HEK293 (cell line): ENCODE measurements at regions not wholly inside any gene's neighbourhood (a gene's known extent, or its start where the extent isn't known, plus 50 kb on each side); places are given as distances from the start of the nearest gene placed in this dataset.

ENCODE experiments used
- CTCF ChIA-PET: fragments of 350-600 bp; formaldehyde crosslinking; extraction: SDS; loops from one replicate; lab custom pipeline; 2021; ENCODE audit warnings: antibody characterized with exemption; lab: Yijun Ruan, JAX
- POLR2A ChIA-PET: fragments of 300-600 bp; formaldehyde crosslinking; extraction: SDS; loops from one replicate; lab custom pipeline; 2020; ENCODE audit warnings: antibody characterized with exemption, inconsistent platforms; lab: Yijun Ruan, JAX
- H3K27ac ChIP-seq: fragments of 200-500 bp; sonication (Bioruptor generic); 2 replicates; pipeline ENCODE4 v1.5.1; 2014; ENCODE audit warnings: low read depth, low read length, control low read depth, inconsistent platforms; ENCODE audit errors: extremely low read depth
- H3K36me3 ChIP-seq, 2 experiments: fragments of 200-500 bp in 1 of 2; sonication (Bioruptor generic) in 1 of 2; 1 replicate in 1 of 2; 2 replicates in 1 of 2; pipeline ENCODE4 v1.5.1; 2014 to 2017; ENCODE audit warnings: inconsistent platforms in 2 of 2, low read length in 2 of 2; ENCODE audit not compliant: control insufficient read depth in 2 of 2, insufficient read depth in 1 of 2
- H3K4me1 ChIP-seq: fragments of 200-500 bp; sonication (Bioruptor generic); 2 replicates; pipeline ENCODE4 v1.5.1; 2014; ENCODE audit warnings: mild to moderate bottlenecking, low read length, inconsistent platforms; ENCODE audit not compliant: control insufficient read depth, insufficient read depth
- H3K4me3 ChIP-seq: 2 replicates; pipeline ENCODE4 v1.5.1; 2011; ENCODE audit warnings: low read depth, mild to moderate bottlenecking, control low read depth, low read length, moderate library complexity
- H3K9me3 ChIP-seq: fragments of 200-500 bp; sonication (Bioruptor generic); 2 replicates; pipeline ENCODE4 v1.5.1; 2014; ENCODE audit warnings: low read depth, low read length, inconsistent platforms; ENCODE audit not compliant: control insufficient read depth, insufficient read depth
- GLI2 ChIP-seq: fragments of 450-650 bp; formaldehyde crosslinking; IDR thresholded peaks from 2 replicates; pipeline ENCODE4; 2017; ENCODE audit warnings: missing biosample characterization, missing genetic modification characterization, low read depth, borderline replicate concordance
- HOXC10 ChIP-seq: sonication (generic); formaldehyde crosslinking; IDR thresholded peaks from 2 replicates; pipeline ENCODE4 v1.8.1; 2023; ENCODE audit warnings: mild to moderate bottlenecking, missing genetic modification reagents
- KLF9 ChIP-seq: fragments of 450-650 bp; formaldehyde crosslinking; IDR thresholded peaks from 2 replicates; pipeline ENCODE4 v1.5.1; 2016; ENCODE audit warnings: missing biosample characterization, missing genetic modification characterization, low read depth
- SCRT1 ChIP-seq: fragments of 450-650 bp; formaldehyde crosslinking; IDR thresholded peaks from 2 replicates; pipeline ENCODE4 v1.5.1; 2016; ENCODE audit warnings: missing biosample characterization, missing genetic modification characterization, borderline replicate concordance
- TRIM28 ChIP-seq: IDR thresholded peaks from 2 replicates; pipeline ENCODE4 v1.6.1; 2011; ENCODE audit warnings: low read length, control low read depth, borderline replicate concordance
- ZBTB26 ChIP-seq: fragments of 450-650 bp; formaldehyde crosslinking; optimal IDR thresholded peaks from 2 replicates; pipeline ENCODE3; 2016; ENCODE audit warnings: missing biosample characterization, mild to moderate bottlenecking, missing genetic modification characterization
- ZNF146 ChIP-seq: fragments of 450-650 bp; formaldehyde crosslinking; IDR thresholded peaks from 2 replicates; pipeline ENCODE4 v1.5.1; 2016; ENCODE audit warnings: missing biosample characterization, missing genetic modification characterization
- ZNF155 ChIP-seq: fragments of 450-650 bp; formaldehyde crosslinking; IDR thresholded peaks from 2 replicates; pipeline ENCODE4 v1.5.1; 2016; ENCODE audit warnings: missing biosample characterization, missing genetic modification characterization
- ZNF274 ChIP-seq, 2 experiments: fragments of 200-500 bp in 1 of 2; fragments of 450-650 bp in 1 of 2; sonication (Bioruptor generic) in 1 of 2; formaldehyde crosslinking in 1 of 2; IDR thresholded peaks; 2 replicates each; pipeline versions ENCODE4 v1.5.1 to v1.6.1; 2014 to 2016; ENCODE audit warnings: borderline replicate concordance in 1 of 2, inconsistent platforms in 1 of 2, low read length in 1 of 2, missing biosample characterization in 1 of 2, missing genetic modification characterization in 1 of 2
- ZNF302 ChIP-seq: fragments of 450-650 bp; formaldehyde crosslinking; IDR thresholded peaks from 2 replicates; pipeline ENCODE4 v1.5.1; 2016; ENCODE audit warnings: missing biosample characterization, missing genetic modification characterization, low read depth
- ZNF335 ChIP-seq: fragments of 450-650 bp; formaldehyde crosslinking; conservative IDR thresholded peaks from 2 replicates; pipeline ENCODE4 v1.5.1; 2016; ENCODE audit warnings: missing biosample characterization, missing genetic modification characterization
- ZNF521 ChIP-seq: fragments of 450-650 bp; formaldehyde crosslinking; IDR thresholded peaks from 2 replicates; pipeline ENCODE4 v1.5.1; 2017; ENCODE audit warnings: missing biosample characterization, mild to moderate bottlenecking, missing genetic modification characterization
- ZNF561 ChIP-seq: fragments of 450-650 bp; IDR thresholded peaks from 2 replicates; pipeline ENCODE4 v1.5.1; 2018; ENCODE audit warnings: missing biosample characterization, missing genetic modification characterization, borderline replicate concordance
- ZNF580 ChIP-seq: fragments of 450-650 bp; formaldehyde crosslinking; IDR thresholded peaks from 2 replicates; pipeline ENCODE4 v1.5.1; 2016; ENCODE audit warnings: missing biosample characterization, missing genetic modification characterization
- ZNF624 ChIP-seq: fragments of 450-650 bp; formaldehyde crosslinking; IDR thresholded peaks from 2 replicates; pipeline ENCODE4 v1.5.1; 2017; ENCODE audit warnings: missing biosample characterization, missing genetic modification characterization
- ZNF654 ChIP-seq: fragments of 450-650 bp; formaldehyde crosslinking; IDR thresholded peaks from 2 replicates; pipeline ENCODE4 v1.5.1; 2016; ENCODE audit warnings: low read depth, missing biosample characterization, missing genetic modification characterization
- ZNF768 ChIP-seq: fragments of 450-650 bp; formaldehyde crosslinking; IDR thresholded peaks from 2 replicates; pipeline ENCODE4 v1.5.1; 2018; ENCODE audit warnings: missing biosample characterization, mild to moderate bottlenecking, missing genetic modification characterization
- ZNF785 ChIP-seq: fragments of 450-650 bp; formaldehyde crosslinking; IDR thresholded peaks from 2 replicates; pipeline ENCODE4 v1.5.1; 2016; ENCODE audit warnings: missing biosample characterization, missing genetic modification characterization
- ZNF791 ChIP-seq: fragments of 450-650 bp; formaldehyde crosslinking; IDR thresholded peaks from 2 replicates; pipeline ENCODE4 v1.5.1; 2016; ENCODE audit warnings: missing biosample characterization, missing genetic modification characterization
- ZSCAN23 ChIP-seq: fragments of 450-650 bp; formaldehyde crosslinking; IDR thresholded peaks from 2 replicates; pipeline ENCODE4 v1.5.1; 2016; ENCODE audit warnings: missing biosample characterization, missing genetic modification characterization
- ZSCAN30 ChIP-seq: fragments of 450-650 bp; IDR thresholded peaks from 2 replicates; pipeline ENCODE4 v1.5.1; 2018; ENCODE audit warnings: missing biosample characterization, mild to moderate bottlenecking, missing genetic modification characterization, moderate library complexity
- ZXDB ChIP-seq: fragments of 450-650 bp; formaldehyde crosslinking; IDR thresholded peaks from 2 replicates; pipeline ENCODE4 v1.5.1; 2016; ENCODE audit warnings: missing biosample characterization, missing genetic modification characterization
- TF ChIP-seq, protein P1 (sequence below): fragments of 450-650 bp; formaldehyde crosslinking; IDR thresholded peaks from 2 replicates; pipeline ENCODE4 v1.5.1; 2016; ENCODE audit warnings: missing biosample characterization, missing genetic modification characterization
- TF ChIP-seq, protein P2 (sequence below): fragments of 450-650 bp; formaldehyde crosslinking; IDR thresholded peaks from 2 replicates; pipeline ENCODE4 v1.5.1; 2016; ENCODE audit warnings: missing biosample characterization, missing genetic modification characterization
- TF ChIP-seq, protein P3 (sequence below): fragments of 450-650 bp; formaldehyde crosslinking; IDR thresholded peaks from 2 replicates; pipeline ENCODE4 v1.5.1; 2016; ENCODE audit warnings: missing biosample characterization, missing genetic modification characterization

GRCh38 chr1:55670331-55671082 is 455.3 kb upstream of the USP24 start:
- Histone ChIP-seq H3K27ac (no peak overlapping the region), H3K4me1 (no peaks in the 10 kb centered on the region; the same call in 1 of the 2 replicates), H3K9me3 (no peaks in the 10 kb centered on the region), H3K4me3 (no peak overlapping the region), H3K36me3 (no peaks in the 10 kb centered on the region)
- POLR2A ChIA-PET = no interaction called here
- CTCF ChIA-PET = interaction anchor here (0.6 kb wide), 1 partner anchor 1930 kb away, joined by 4 read pairs; no protein-coding TSS in a partner anchor
- TF ChIP-seq, protein P1, sequence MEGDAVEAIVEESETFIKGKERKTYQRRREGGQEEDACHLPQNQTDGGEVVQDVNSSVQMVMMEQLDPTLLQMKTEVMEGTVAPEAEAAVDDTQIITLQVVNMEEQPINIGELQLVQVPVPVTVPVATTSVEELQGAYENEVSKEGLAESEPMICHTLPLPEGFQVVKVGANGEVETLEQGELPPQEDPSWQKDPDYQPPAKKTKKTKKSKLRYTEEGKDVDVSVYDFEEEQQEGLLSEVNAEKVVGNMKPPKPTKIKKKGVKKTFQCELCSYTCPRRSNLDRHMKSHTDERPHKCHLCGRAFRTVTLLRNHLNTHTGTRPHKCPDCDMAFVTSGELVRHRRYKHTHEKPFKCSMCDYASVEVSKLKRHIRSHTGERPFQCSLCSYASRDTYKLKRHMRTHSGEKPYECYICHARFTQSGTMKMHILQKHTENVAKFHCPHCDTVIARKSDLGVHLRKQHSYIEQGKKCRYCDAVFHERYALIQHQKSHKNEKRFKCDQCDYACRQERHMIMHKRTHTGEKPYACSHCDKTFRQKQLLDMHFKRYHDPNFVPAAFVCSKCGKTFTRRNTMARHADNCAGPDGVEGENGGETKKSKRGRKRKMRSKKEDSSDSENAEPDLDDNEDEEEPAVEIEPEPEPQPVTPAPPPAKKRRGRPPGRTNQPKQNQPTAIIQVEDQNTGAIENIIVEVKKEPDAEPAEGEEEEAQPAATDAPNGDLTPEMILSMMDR (tag by site-specific recombination) = no peak
- TF ChIP-seq ZNF580 (tag by site-specific recombination) (no peak), SCRT1 (tag by site-specific recombination) (no peak), ZNF791 (no peak), HOXC10 (CRISPR knock-in tag) (no peak), ZNF146 (tag by site-specific recombination) (no peak), ZNF561 (tag by site-specific recombination) (no peak), ZXDB (tag by site-specific recombination) (no peak), ZSCAN23 (tag by site-specific recombination) (no peak), ZNF302 (tag by site-specific recombination) (no peak), ZSCAN30 (tag by site-specific recombination) (no peak)

GRCh38 chr1:55669293-55669692 is 454.1 kb upstream of the USP24 start:
- CTCF ChIA-PET = interaction anchor here (0.5 to 1.0 kb wide), 3 partner anchors 21 to 125 kb away, joined by 3 read pairs; no protein-coding TSS in a partner anchor
- POLR2A ChIA-PET = no interaction called here
- Histone ChIP-seq H3K27ac (no peak overlapping the region), H3K4me1 (no peaks in the 10 kb centered on the region; the same call in 1 of the 2 replicates), H3K4me3 (no peak overlapping the region), H3K36me3 (no peaks in the 10 kb centered on the region), H3K9me3 (no peaks in the 10 kb centered on the region)
- TF ChIP-seq ZNF335 (tag by site-specific recombination) = no peak
- no peak for TF ChIP-seq ZBTB26 (tag by site-specific recombination)
- no peak for TF ChIP-seq TRIM28
- TF ChIP-seq KLF9 (tag by site-specific recombination) = no peak
- no peak for TF ChIP-seq GLI2 (tag by site-specific recombination)
- TF ChIP-seq ZNF785 (tag by site-specific recombination) = no peak
- no peak for TF ChIP-seq ZNF274 (IDR thresholded peaks at IDR 0.05; ENCODE audit: low read length)
- TF ChIP-seq ZNF274 (tag by site-specific recombination; IDR thresholded peaks at IDR 0.05; ENCODE audit: borderline replicate concordance) = no peak
- TF ChIP-seq ZNF624 (tag by site-specific recombination) = no peak
- TF ChIP-seq ZNF768 (tag by site-specific recombination) = no peak
- TF ChIP-seq ZNF521 (tag by site-specific recombination) = no peak
- TF ChIP-seq HOXC10 (CRISPR knock-in tag) = no peak
- TF ChIP-seq ZNF654 (tag by site-specific recombination) = no peak
- TF ChIP-seq ZNF155 = no peak
- TF ChIP-seq, protein P2, sequence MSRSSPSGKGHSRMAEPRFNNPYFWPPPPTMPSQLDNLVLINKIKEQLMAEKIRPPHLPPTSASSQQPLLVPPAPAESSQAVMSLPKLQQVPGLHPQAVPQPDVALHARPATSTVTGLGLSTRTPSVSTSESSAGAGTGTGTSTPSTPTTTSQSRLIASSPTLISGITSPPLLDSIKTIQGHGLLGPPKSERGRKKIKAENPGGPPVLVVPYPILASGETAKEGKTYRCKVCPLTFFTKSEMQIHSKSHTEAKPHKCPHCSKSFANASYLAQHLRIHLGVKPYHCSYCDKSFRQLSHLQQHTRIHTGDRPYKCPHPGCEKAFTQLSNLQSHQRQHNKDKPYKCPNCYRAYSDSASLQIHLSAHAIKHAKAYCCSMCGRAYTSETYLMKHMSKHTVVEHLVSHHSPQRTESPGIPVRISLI (tag by site-specific recombination) = no peak
- TF ChIP-seq, protein P3, sequence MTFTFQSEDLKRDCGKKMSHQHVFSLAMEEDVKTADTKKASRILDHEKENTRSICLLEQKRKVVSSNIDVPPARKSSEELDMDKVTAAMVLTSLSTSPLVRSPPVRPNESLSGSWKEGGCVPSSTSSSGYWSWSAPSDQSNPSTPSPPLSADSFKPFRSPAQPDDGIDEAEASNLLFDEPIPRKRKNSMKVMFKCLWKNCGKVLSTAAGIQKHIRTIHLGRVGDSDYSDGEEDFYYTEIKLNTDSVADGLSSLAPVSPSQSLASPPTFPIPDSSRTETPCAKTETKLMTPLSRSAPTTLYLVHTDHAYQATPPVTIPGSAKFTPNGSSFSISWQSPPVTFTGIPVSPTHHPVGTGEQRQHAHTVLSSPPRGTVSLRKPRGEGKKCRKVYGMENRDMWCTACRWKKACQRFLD (tag by site-specific recombination) = no peak
